ENCODE measurements at regions not wholly inside any gene's neighbourhood (a gene's known extent, or its start where the extent isn't known, plus 50 kb on each side); places are given as distances from the start of the nearest gene placed in this dataset.
"Not testable (repeated sequence)": the region's sequence is repeated elsewhere in the genome, so short reads cannot be mapped to it uniquely, and the experiment has no call there.

DNA sequence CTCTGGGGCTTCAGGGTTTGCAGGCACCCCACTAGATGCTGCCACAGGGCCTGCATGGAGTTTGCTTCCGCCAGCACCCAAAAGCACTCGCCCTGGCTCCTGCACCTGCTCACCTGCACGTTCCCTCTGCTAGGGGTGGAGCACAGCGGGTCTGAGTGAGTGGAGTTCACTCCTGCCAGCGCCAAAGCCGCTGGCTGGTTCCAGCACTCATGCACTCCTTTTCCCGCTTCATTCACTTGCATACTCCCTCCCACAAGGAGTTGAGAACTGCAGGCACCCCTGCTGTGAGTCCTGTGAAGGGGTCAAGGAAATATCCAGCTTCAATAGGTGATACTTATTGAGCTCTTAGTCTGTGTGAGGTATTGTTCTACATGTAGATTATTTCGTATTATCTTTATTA lies 537.5 kb downstream of the NR2F2 start:
- no peak overlapping the region for H3K4me3 ChIP-seq (ENCODE audit: low read depth, low read length)
- TF ChIP-seq, protein P1, sequence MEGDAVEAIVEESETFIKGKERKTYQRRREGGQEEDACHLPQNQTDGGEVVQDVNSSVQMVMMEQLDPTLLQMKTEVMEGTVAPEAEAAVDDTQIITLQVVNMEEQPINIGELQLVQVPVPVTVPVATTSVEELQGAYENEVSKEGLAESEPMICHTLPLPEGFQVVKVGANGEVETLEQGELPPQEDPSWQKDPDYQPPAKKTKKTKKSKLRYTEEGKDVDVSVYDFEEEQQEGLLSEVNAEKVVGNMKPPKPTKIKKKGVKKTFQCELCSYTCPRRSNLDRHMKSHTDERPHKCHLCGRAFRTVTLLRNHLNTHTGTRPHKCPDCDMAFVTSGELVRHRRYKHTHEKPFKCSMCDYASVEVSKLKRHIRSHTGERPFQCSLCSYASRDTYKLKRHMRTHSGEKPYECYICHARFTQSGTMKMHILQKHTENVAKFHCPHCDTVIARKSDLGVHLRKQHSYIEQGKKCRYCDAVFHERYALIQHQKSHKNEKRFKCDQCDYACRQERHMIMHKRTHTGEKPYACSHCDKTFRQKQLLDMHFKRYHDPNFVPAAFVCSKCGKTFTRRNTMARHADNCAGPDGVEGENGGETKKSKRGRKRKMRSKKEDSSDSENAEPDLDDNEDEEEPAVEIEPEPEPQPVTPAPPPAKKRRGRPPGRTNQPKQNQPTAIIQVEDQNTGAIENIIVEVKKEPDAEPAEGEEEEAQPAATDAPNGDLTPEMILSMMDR (IDR thresholded peaks at IDR 0.05; ENCODE audit: low read depth, low read length) = no peak
- ChIA-PET POLR2A (no interaction called here), CTCF (no interaction called here)
- no peak overlapping the region for H3K27ac ChIP-seq (ENCODE audit: low read depth, low read length)
- no peak for DNase-seq (ENCODE audit: low read depth, low spot score)
- peaks cover 15% of the 10 kb centered on the region for H3K9me3 ChIP-seq (ENCODE audit: control insufficient read depth, insufficient read depth, low read length)
- H3K27me3 ChIP-seq (ENCODE audit: control insufficient read depth, insufficient read depth, low read length) = no peaks in the 10 kb centered on the region

GRCh38 chr15:96869122-96869521 lies 538.6 kb downstream of the NR2F2 start:
- H3K27ac ChIP-seq (ENCODE audit: low read depth, low read length) = no peak overlapping the region
- peaks cover 15% of the 10 kb centered on the region for H3K9me3 ChIP-seq (ENCODE audit: control insufficient read depth, insufficient read depth, low read length)
- POLR2A ChIA-PET = no interaction called here
- TF ChIP-seq, protein P1 (IDR thresholded peaks at IDR 0.05; ENCODE audit: low read depth, low read length) = no peak
- no peak overlapping the region for H3K4me3 ChIP-seq (ENCODE audit: low read depth, low read length)
- H3K27me3 ChIP-seq (ENCODE audit: control insufficient read depth, insufficient read depth, low read length) = no peaks in the 10 kb centered on the region
- no peak for DNase-seq (ENCODE audit: low read depth, low spot score)
- CTCF ChIA-PET = no interaction called here

- no peak for DNase-seq (ENCODE audit: low read depth, low spot score)
- TF ChIP-seq, protein P1 (IDR thresholded peaks at IDR 0.05; ENCODE audit: low read depth, low read length) = no peak
- CTCF ChIA-PET = no interaction called here
- Histone ChIP-seq H3K9me3 (ENCODE audit: control insufficient read depth, insufficient read depth, low read length) (peaks cover 15% of the 10 kb centered on the region), H3K4me3 (ENCODE audit: low read depth, low read length) (no peak overlapping the region), H3K27ac (ENCODE audit: low read depth, low read length) (no peak overlapping the region), H3K27me3 (ENCODE audit: control insufficient read depth, insufficient read depth, low read length) (no peaks in the 10 kb centered on the region)
- POLR2A ChIA-PET = no interaction called here
Observed at GRCh38 chr15:96869790-96870189, 539.3 kb downstream of the NR2F2 start.

DNA sequence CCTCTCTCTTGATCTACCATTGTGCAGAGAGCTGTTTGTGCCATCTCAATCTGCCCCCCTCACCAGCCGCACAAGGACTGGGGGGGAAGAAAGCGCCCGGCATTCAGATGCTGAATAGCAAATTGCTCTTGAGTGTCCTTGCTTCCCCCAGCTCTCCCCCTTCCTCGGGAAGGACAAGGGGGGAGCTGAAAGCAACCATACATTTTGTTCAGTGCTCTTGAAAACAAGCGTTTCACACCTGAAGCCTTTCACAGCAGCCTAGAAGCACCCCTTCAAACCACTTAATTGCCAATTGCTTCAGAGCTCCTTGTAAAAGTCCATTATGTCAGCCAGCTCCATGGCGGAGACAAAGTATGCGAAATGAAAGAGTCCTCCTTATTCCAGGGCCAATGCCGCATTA lies 540.1 kb downstream of the NR2F2 start:
- TF ChIP-seq, protein P1 (IDR thresholded peaks at IDR 0.05; ENCODE audit: low read depth, low read length) = no peak
- POLR2A ChIA-PET = no interaction called here
- no peak overlapping the region for H3K4me3 ChIP-seq (ENCODE audit: low read depth, low read length)
- DNase-seq (ENCODE audit: low read depth, low spot score) = no peak
- H3K9me3 ChIP-seq (ENCODE audit: control insufficient read depth, insufficient read depth, low read length) = peaks cover 15% of the 10 kb centered on the region
- H3K27me3 ChIP-seq (ENCODE audit: control insufficient read depth, insufficient read depth, low read length) = no peaks in the 10 kb centered on the region
- H3K27ac ChIP-seq (ENCODE audit: low read depth, low read length) = no peak overlapping the region
- CTCF ChIA-PET = no interaction called here

DNA sequence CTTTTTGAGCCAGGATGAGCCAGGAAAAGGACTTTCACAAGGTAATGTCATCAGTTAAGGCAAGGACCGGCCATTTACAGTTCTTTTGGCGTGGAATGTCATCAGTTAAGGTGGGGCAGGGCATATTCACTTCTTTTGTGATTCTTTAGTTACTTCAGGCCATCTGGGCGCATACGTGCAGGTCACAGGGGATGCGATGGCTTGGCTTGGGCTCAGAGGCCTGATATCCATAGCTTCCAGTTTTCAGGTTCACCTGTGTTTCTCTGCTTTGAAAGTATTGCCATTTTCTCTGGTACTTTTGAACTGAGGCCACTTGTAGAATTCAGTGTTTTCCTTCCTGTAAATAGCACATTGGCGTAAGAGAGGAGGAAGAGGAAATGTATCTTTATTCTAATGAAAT lies 546.9 kb downstream of the NR2F2 start:
- H3K27me3 ChIP-seq (ENCODE audit: control insufficient read depth, insufficient read depth, low read length); H3K4me3 ChIP-seq (ENCODE audit: low read depth, low read length); POLR2A ChIA-PET; H3K27ac ChIP-seq (ENCODE audit: low read depth, low read length); CTCF ChIA-PET; DNase-seq (ENCODE audit: low read depth, low spot score); H3K9me3 ChIP-seq (ENCODE audit: control insufficient read depth, insufficient read depth, low read length): not testable (repeated sequence)

- no peak for DNase-seq (ENCODE audit: low read depth, low spot score)
- Histone ChIP-seq H3K27me3 (ENCODE audit: control insufficient read depth, insufficient read depth, low read length) (no peaks in the 10 kb centered on the region), H3K27ac (ENCODE audit: low read depth, low read length) (no peak overlapping the region), H3K4me3 (ENCODE audit: low read depth, low read length) (no peak overlapping the region), H3K9me3 (ENCODE audit: control insufficient read depth, insufficient read depth, low read length) (no peaks in the 10 kb centered on the region; the same call in 1 of the 2 replicates)
- ChIA-PET CTCF (no interaction called here), POLR2A (no interaction called here)
- TF ChIP-seq, protein P1 (IDR thresholded peaks at IDR 0.05; ENCODE audit: low read depth, low read length) = no peak
Observed at GRCh38 chr15:96878129-96878528, 547.6 kb downstream of the NR2F2 start.
